Fibroblast of pulmonary artery (primary cell): ENCODE measurements at regions not wholly inside any gene's neighbourhood (a gene's known extent, or its start where the extent isn't known, plus 50 kb on each side); places are given as distances from the start of the nearest gene placed in this dataset.
"Not testable (repeated sequence)": the region's sequence is repeated elsewhere in the genome, so short reads cannot be mapped to it uniquely, and the experiment has no call there.

Source experiments
- DNase-seq: peaks from one replicate; pipeline ENCODE4 v3.0.0-alpha.2; 2010; ENCODE audit warnings: low read depth
- H3K4me3 ChIP-seq: replicated peaks from 2 replicates; pipeline ENCODE4 v1.5.1; 2011; ENCODE audit warnings: low read depth, mild to moderate bottlenecking, control low read depth, low read length, moderate library complexity
- CTCF ChIP-seq: IDR thresholded peaks from 2 replicates; pipeline ENCODE4 v1.5.1; 2011; ENCODE audit warnings: mild to moderate bottlenecking, control low read depth, low read length, inconsistent platforms; ENCODE audit errors: missing control alignments

- H3K4me3 ChIP-seq: no peak overlapping the region
- no peak for TF ChIP-seq CTCF
- peak; percentile 73 for DNase-seq
These were observed 79.3 kb upstream of the CD28 start for GRCh38 chr2:203626952-203627681.

- no peak overlapping the region for H3K4me3 ChIP-seq
- no peak for DNase-seq
- TF ChIP-seq CTCF: no peak
These were observed 76.7 kb upstream of the CD28 start for GRCh38 chr2:203629699-203630098.

- no peak for DNase-seq
- TF ChIP-seq CTCF: no peak
- no peak overlapping the region for H3K4me3 ChIP-seq
These were observed 75.2 kb upstream of the CD28 start for GRCh38 chr2:203631068-203631757.

GRCh38 chr2:203636588-203637470 is 69.6 kb upstream of the CD28 start:
- DNase-seq: peak; percentile 45
- no peak overlapping the region for H3K4me3 ChIP-seq
- no peak for TF ChIP-seq CTCF

GRCh38 chr2:203637471-203638167 is 68.8 kb upstream of the CD28 start:
- no peak overlapping the region for H3K4me3 ChIP-seq
- no peak for TF ChIP-seq CTCF
- no peak for DNase-seq

GRCh38 chr2:203641865-203642264 is 64.6 kb upstream of the CD28 start:
- not testable (repeated sequence) for H3K4me3 ChIP-seq, DNase-seq

GRCh38 chr2:203642841-203643240 is 63.6 kb upstream of the CD28 start:
- H3K4me3 ChIP-seq, DNase-seq: not testable (repeated sequence)
